GM18870 (cell line): ENCODE measurements at regions not wholly inside any gene's neighbourhood (a gene's known extent, or its start where the extent isn't known, plus 50 kb on each side); places are given as distances from the start of the nearest gene placed in this dataset.
"Not testable (repeated sequence)": the region's sequence is repeated elsewhere in the genome, so short reads cannot be mapped to it uniquely, and the experiment has no call there.

Source experiments
- ATAC-seq: cut with Tn5 transposase; IDR thresholded peaks from one replicate; pipeline ENCODE4 v1.9.1; 2021; ENCODE audit warnings: moderate library complexity; ENCODE audit not compliant: unreplicated experiment

DNA sequence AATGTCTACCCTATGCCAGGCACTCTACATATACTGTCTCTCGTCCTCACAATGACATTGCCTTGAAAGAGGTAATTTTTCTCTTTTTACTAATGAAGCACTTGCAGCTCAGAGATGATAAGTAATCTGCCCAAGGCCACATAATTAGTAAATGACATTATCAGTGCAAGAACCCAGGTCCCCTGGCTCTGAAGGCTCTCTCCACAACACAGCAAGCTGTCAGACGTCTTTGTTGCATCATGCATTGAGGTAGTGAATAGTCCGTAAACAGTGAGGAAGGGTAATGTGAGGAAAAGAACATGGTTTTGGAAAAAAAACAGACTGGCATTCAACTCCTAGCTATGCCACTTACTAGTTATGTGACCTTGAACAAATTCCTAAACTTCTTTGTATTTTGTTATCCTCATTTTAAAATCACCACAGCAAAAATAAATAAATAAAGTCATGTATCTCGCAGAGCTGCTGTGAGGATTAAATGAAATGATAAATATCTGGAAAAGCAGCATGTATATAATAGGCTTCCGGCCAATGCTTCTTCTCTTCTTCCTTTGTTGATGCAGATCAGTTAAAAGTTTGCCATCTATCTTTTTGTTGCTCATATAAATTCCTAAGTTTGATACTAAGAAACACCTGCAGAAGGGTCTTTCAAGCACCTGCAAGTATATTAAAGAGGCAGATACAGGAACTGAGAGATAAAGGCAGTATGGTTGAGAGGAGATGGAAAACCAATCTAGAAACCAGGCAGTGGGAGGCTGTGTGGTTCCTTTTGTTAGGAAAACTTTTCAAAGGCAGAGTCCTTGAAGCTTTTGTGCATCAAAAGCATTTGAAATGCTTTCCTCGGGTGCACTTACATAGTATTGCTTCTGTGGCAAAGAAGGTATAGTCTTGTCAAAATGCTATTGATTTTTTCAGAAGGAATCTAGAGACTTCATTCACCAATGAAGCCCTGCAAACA is 82.8 kb downstream of the BTG1 start:
- no peak for ATAC-seq

DNA sequence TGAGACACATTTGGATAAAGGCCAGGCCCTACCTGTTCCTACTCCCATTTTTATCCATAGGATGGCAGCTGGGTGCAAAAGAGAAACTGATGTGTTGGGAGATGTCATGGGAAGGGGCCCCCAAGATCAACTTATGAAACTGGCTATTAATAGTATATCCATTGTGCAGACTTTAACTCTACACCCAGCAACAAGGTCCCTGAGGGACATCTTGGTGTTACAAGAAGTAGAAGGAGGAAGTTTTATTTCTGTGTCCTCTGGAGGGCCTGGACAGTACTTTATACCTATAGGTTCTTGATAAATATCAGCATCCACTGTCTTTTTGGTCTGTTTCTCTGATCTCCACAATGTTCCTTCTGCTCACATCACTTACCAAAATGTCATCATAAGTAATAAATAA is 84.6 kb downstream of the BTG1 start:
- ATAC-seq = no peak

DNA sequence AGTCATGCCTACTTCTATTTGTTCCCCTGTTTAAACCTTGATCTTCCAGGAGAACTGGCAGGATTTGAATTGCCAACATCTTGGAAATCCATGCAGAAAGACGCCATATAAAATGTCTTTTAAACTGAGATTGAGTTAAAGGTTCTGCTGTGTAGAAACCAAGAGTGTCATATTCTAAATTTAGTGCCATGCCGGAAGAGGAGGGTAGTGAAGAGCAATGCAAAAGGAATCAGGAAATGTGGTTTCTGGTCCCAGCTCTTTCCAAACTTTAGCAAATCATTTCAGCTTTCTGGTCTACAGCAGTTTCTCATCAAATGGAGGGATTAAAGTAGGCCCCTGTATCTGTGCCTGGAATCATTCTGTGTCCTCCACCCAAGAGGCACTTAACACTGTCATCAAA is 85.7 kb downstream of the BTG1 start:
- ATAC-seq = no peak

DNA sequence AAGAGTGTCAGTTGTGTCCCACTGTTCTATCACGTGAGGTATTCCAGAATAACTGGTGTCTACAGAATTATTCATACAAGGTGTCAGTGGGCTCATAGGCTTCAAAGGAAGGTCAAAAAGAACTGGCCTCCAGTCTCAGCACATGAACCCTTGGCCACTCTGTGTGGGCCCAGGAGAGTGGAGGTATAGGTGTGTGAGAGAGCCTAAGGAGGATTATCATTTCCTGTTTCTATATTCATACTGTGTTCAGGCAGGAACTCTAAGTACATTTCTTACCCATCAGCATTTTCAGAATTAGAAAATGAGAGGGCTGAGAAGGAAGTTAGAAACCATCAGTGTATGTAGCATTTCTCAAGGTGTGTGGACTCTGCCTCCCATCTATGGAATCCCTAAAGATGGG is 87.0 kb downstream of the BTG1 start:
- peak; percentile 68 for ATAC-seq

DNA sequence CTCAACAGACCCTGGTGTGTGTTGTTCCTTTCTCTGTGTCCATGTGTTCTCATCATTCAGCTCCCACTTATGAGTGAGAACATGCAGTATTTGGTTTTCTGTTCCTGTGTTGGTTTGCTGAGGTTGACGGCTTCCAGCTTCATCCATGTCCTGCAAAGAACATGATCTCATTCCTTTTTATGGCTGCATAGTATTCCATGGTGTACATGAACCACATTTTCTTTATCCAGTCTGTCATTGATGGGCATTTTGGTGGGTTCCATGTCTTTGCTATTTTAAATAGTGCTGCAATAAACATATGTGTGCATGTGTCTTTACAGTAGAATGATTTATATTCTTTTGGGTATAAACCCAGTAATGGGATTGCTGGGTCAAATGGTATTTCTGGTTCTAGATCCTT is 88.9 kb downstream of the BTG1 start:
- ATAC-seq = not testable (repeated sequence)

DNA sequence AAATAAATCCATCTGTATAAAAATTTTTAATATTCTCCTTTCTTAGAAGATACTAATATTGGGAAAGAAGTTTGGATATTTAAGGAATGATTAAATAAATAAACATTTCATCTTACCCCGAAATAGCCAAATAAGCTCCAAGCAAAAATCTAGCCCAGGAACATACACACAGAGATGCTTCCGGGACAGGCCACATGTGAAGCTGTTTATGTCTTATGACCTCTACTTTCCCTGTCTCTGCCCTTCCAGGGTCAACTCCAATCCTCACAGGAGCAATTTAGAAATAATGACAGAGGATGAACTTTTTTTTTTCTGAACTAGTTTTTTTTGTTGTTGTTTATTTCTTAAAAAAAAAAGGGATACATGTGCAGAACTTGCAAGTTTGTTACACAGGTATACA is 89.4 kb downstream of the BTG1 start:
- ATAC-seq = no peak

DNA sequence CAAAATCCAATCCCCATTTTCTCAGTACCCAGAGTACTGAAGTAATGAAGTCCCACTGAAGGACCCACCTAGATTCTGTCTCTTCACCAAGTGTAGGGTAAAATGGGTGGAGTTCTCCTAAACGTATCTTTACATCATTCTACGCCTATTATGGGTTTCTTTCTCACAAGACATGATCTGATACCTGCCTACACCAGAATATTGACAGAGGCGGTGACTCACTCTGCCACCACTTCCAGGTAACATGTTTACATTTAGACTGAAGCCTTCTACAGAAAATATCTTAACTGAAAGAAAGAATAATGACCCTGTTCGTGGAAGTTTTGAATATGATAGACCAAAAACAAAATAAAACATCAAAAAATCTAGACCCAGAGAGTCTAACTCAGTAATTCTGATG is 89.8 kb downstream of the BTG1 start:
- ATAC-seq = no peak

DNA sequence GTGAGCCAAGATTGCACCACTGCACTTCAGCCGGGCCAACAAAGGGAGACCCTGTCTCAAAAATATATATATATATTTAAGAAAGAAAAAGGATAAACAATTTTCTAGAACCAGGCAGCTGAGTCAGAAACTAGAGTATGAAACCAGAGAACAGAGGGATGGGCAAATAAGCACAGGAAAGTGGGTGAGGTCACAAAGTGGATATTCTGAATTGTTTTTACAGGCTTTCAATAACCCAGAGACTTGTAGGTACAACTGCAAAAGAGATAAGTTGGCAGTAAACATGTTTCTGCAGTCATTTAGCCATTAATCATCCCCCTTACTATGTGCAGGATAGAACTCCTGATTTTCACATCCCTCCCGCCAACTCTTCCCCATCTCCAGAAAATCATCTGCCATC is 94.2 kb downstream of the BTG1 start:
- ATAC-seq = no peak

DNA sequence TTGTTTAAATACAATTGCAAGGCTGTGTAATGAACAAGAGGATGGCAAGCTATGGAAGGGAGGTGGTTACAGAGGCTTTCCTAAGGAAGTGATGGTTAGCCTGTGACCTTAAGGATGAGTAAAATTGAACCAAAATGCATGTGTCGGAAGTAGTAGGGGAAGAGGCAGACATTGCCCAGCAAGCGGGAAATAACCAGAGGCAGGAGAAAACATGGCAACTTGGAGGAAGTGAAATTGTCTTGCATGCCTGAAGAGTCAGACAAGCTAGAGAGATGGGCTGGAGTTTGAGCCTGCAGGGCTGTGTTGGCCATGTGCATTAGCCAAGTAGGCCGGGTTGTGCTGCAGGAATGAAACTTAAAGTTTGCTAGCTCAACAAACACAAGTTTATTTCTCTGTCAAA is 96.2 kb downstream of the BTG1 start:
- peak; percentile 72 for ATAC-seq

DNA sequence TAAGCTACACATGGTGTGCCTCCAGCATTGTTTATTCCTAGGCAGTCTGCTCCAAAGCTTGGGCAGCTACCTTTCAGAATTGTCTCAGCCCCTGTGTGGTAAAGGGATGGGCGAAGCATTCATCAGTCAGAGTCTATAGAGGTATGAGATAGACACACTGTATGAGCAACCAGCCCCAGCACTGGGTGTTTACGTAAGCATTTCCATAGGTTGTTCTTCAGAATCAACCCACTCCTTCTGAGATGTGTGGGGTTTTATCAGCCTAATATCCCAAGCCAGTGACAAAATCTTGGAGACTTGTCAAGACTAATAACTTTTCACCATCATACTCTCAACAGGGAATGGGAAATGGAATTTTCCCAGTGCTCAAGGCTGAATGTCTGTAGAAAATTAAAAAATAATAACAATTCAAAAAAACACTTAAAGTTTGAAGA is 98.2 kb downstream of the BTG1 start:
- no peak for ATAC-seq

DNA sequence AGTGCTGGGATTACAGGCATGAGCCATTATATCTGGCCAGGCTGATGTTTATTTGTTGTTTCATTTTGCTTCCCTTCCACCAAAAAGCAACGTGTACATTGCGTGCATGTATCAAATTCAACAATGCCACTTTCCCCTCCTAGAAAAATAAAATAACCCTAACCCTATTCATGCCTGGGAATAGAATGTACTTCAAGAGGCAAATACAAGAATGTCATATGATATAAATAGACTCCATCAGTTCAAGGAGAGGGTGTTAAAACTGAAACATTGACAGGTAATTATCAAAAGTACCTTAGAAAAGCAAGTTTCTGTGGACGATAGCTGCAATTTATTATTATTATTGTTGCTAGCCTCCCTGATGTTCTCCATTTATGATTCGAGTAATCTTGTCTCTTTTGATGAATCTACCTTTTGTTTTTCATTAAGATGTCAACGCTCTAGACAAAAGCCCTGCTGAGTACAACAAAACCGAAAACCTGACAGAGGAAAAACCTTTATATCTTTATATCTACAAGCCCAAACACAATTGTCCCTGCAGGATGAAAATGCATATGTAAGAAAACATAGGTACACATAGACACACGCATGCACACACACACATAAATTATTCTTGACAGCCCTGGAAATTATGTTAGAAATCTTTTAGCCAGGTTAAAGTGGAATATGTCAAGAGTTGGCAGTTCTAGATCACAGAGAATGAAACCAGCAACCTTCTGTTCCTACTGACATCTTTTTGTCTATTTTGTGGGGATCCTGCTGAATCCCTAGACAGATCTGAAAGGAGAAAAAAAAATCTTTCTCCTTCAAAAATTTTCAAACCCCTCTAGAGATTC is 98.9 kb downstream of the BTG1 start:
- no peak for ATAC-seq

DNA sequence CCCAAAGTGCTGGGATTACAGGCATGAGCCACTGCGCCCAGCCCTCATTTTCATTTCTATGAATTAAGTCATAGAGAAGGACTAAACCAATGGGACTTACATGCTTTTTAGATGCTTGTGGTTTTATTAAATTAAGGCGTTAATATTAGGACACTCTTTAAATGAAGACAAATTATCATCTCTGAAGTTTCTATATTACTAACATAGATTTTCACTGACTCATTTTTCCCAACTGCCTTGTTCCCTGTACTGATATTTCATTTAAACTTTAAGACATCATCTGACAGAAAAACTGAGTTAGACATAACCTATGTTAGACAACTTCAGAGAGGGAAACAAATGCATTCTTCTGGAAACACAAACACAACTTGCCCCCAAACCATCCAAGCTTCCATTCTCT is 99.8 kb downstream of the BTG1 start:
- ATAC-seq = no peak

DNA sequence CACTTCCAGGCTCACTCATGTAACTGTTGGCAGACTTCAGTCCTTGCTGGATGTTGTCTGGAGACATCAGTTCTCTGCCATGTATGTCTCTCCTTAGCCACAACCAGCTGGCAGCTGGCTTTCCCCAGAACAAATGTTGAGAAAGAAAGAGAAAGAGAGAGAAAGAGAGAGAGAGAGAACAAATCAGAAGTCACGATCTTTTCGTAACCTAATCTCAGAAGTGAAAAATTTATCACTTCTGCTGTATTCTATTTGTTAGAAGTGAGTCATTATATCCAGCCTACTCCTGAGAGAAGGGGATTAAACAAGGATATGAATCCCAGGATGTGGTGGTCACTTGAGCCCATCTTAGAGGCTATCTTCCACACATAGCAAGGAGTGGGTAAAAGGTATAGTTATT is 101.2 kb downstream of the BTG1 start:
- no peak for ATAC-seq

DNA sequence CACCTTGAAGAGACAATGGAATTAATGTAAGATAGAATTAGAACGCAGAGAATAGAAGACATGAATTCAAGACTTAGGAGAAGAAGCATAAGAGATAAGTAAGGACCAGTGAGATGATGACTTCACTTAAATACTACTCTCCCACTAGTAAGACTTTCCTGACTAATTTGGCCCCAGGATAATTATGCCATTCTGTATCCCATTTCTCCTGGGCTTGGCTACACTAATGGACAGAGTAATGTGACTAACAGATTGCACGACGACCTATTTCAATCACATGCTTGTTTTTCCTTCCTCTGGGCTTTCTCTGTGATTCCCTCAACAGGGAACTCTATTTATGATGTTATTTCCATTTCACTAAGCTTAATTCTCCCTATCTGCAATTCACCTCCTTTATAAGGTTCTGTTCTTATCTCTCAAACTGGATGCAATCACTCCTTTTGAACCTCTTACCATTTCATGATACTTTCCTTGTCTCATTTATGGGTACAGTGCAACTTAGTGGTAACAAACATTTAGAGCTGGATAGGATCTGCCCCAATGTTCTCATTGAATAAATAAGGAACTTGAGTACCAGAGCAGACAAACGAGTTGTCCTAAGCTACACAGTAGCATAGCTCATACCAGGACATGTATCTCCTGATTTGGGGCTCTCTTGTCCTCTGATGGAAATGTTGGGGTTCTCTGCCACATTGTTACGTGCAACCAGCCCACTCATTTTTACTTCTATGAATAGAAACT is 102.7 kb downstream of the BTG1 start:
- no peak for ATAC-seq

DNA sequence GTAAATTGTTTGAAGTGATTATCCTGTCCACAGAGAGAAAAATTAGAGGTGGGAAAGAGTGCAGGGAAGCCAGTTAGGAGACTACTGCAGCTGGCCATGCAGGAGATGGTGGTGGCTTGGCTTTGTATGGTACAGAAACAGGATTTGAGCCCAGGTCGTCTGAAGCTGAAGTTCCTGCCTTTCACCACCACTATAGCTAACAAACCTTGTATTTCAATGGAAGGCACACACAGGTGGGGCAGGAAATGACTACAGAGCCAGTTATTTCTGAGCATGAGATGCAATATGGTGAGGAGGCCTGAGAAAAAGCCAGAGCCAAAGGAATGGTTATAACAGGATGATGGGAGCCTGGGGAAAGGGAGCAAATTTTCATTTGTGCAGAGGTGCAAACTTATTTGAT is 103.9 kb downstream of the BTG1 start:
- ATAC-seq = no peak

DNA sequence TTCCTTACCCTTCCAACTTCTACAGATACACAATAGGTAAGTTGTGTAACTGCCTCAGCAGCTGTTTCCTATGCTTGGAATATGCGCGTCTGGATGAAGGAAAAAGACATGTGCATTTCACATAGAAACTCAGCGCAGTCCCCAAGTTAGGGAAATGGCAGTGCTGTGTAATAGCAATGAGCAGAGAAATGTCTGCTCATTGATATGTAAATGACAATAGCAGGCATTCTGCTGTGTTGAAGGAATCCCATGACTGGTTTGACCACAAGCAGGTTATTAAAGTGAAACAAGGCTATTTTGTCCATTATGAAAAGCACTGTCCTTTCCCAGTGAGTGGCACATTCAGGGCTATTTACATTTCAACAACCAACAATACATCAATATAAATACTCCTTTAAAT is 106.6 kb downstream of the BTG1 start:
- ATAC-seq = no peak

DNA sequence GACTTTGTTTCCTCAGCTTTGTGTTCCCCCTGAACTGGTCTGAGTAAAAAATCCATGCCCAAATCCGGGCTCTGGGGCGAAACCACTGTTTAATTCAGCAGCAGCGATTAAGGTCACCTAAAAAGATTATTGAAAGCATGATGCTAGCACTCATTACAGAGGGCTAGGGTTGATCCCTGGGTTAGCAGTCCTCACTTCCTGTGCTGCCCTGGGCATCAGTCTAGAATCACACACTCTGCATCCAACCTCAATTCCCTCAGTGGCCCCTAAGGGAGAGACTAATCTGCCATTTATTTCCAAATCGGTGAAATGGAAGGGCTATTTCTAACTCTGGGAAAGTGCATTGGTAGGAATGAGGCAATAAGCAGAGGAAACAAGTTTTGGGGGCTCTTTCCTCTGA is 107.2 kb downstream of the BTG1 start:
- ATAC-seq = no peak

DNA sequence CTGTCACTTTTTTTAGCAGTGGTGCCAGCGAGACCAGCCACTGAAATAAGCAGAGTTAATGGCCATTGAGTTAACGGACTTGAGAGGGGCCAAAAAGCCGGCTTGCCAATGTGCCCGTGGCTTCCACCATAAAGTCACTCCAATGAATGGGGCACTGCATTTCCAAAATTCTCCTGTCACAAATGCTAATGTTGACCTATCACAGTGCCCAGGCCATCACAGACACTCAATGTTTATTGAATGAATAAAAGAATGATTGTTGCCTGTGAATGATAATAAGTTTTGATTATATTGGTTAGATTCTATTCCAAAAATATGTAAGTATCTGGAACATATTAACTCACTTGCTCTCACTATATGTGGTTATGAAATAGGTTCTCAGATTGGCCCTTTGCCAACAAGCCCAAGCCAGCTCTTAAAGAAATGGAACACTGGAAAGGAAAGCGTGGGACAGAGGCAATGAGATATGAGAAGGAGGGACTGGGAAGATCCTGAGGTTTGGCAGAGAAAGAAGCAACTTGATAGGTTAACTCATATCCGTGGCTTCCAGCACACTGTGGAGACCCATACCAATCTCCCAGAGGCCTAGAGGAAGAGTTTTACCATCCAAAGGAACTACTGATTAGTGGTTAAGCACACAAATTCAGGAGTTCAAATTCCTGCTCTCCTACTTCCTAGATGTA is 108.7 kb downstream of the BTG1 start:
- no peak for ATAC-seq

DNA sequence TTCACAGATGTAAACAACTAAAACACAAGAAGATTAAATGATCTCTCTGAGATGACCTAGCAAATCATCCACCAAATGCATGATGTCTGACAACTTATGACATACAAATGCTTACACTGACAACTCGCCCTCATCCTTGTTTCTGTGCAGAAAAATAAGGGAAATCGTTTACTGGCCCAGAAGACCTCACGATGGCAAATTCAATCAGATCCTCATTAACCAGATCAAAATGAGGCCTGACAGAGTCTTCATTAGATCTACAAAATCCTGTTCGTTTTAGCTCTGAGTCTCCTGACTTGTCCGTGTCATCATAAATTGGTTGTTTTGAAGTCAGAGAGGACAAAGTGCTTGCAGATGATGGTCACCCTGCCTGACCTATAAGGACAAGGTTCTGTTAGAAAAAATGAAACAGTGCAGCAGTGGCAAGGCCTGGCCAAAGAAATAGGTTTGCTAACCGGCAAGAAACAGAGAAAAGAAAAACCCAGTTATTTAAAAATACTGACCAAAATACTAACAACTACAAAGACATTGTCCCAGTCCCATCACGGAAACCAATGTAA is 109.5 kb downstream of the BTG1 start:
- no peak for ATAC-seq

DNA sequence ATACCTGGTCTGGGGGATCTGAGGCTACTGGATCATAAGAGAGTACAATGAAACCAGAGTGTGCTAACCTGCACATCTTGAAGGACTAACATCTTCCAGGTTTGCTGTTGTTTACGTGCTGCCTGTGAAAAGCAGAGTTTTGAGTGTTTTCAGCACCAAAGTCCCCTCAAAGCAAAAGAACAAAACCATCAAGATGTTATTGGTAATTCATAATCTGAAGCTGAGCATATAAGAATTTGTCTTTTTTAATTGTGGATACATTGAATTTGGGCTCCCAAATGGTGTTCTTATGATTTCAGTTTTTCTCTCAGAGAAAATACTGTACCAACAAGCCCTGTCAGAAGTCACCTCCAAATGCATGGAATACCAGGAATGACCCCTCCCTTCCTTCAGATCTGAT is 110.2 kb downstream of the BTG1 start:
- no peak for ATAC-seq
